ENCODE measurements at regions not wholly inside any gene's neighbourhood (a gene's known extent, or its start where the extent isn't known, plus 50 kb on each side); places are given as distances from the start of the nearest gene placed in this dataset.

DNA sequence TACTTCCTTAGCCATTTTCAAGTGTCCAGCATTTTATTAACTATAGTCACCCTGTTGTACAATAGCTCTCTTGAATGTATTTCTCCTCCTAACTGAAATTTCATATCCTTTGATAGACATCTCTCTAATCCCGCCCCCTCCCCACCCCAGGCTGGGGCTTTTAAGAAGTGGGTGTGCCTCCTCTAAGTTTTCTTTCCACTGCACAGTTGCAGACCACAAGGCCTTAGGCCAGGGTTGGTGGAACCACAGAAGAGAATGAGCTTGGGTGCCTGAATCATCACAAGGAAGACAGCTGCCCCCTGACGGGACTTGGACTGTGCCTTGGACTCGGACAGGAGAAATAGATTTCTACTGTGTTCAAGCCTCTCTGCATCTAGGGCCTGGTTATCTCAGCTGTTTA, 193.4 kb downstream of the HAUS1 start:
- peak in 1 of 2 donors; percentile 12 for DNase-seq

DNA sequence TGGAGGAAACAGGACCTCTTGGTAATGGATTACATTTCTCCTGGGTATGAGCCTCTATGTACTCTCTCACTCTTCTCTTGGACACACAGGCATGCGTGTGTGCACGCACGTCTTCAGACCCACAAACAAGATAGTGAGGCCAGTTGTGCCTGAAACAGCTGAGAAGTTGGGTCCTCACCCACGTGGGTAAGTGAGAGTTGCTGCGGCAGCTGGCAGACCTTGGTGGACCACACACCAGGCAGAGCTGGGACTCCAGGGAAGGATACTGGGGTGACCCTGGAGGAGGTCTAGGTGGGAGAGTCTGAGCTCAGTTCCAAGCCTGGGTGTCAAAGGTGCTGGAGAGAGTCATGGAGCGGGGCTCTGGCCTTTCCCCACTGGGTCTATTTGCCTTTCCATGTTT, 194.3 kb downstream of the HAUS1 start:
- DNase-seq = no peak

DNA sequence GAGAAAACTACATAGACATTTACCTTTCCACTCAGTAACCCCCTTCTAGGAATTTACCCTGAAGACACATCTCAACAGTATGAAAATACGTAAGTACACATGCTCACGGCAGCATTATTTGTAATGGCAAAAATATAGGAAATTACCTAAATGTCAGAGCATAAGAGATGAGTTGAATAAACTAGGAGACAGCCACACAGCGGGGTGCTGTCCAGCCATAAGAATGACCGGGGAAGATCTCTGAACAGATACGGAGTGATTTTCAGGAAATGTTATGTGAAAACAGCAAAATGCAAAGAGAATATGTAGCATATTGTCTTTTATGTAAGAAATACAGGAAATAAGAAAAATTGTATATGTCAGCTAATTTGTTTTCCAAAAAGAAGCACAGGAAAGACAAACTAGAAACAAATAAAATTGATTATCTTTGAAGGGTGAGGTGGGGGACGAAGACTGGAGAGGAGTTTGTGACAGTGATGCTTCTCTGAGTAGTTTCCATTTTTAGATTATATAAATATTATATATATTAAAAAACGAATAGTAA, 195.4 kb downstream of the HAUS1 start:
- DNase-seq = no peak

DNA sequence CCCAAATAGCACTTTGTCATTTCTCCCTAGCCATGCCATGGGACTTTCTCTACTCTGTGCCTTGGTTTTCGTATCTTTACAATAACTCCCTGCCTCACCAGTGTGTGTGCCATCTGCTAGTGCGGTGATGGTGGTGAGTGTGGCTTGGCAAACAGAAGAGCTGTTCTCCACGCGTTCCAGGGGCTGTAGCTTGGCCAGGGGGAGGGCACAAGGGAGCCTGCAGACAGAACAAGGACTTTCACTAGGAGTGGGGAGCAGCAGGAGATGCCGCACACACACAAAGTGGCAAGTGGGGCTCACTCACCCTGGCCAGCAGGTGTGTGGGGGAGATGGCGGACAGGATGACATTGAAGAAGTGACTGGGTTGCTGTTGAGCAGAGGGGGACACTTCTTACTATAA, 196.9 kb downstream of the HAUS1 start:
- no peak for DNase-seq

DNA sequence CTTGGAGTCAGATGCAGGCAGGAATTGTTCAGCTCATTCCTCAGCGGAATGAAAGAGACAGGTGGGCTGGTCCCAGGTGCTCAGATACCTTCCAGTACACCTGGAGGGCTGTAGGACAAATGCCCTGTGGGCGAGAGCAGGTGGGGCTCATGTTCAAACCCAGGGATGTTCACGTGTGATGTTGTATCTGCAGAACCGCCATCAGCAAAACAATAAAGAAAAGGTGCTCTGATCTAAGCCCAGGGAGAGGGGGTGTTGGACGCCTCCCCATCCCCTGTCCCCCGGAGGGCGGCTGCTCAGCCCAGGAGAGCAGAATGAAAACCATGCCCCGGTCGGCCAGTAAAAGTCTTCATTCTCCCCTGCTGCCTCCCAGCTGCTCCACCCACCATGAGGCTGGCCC, 197.4 kb downstream of the HAUS1 start:
- DNase-seq = no peak

DNA sequence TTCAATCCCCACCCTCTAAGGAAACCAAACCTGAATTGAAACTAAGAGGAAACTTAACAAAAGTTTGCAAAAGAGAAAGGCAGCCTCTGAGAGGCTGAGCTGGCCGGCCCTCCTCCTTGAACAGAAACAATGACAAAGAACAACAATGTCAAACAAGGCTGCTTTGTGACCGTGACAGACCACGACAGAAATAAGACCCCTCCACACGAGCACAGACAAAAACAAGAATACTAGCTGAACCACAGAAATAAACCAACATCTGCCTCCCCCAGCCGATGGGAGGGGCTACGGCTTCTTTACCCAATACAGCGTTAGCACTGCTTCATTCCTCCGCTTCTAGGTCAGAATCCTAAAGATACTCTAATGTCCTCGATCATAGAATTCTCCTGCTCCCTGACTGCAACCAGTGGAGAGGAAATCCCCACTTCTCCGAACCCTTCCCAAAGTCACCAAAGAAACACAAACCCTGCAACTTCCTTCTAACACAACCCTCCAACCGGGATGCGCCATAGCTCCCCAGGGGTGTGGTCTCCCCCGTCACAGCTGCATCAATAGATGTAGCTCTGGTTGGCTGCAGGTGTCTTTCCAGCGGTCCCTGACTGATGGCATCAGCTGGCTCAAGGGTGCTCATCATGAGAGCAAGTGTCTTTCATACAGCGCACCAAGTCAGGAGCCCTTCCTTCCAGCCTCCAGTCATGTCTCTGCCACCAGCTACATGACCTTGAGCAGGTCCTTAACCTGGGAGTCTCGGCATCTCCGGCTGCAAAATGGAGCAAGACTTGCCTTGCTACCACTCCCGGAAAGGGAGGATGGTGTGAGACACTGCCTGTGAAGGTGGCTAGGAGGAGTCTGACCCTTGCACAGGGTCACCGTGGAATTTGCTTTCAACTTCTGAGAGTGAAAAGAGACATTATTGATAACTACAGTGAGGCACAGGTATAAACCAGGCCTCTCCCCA, 198.6 kb downstream of the HAUS1 start:
- DNase-seq = no peak

DNA sequence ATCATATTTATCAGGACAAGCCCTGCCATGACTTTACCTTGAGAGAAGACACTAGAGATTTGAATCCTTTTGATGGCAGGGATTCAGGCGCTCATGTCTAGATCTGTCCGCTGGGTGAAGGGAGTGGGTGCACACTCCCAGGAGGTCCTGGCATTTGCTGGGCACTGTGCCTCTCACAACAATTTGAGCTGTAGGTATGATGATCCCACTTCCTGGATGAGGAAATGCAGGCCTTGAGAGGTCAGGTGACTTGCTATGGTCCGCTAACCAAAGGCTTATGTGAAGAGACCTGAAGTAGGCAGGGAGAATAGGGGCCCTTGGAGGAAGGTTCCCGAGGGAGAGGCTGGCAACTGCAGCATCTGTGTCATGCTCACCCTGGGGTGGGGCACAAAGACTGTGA, 206.1 kb downstream of the HAUS1 start:
- no peak for DNase-seq

DNA sequence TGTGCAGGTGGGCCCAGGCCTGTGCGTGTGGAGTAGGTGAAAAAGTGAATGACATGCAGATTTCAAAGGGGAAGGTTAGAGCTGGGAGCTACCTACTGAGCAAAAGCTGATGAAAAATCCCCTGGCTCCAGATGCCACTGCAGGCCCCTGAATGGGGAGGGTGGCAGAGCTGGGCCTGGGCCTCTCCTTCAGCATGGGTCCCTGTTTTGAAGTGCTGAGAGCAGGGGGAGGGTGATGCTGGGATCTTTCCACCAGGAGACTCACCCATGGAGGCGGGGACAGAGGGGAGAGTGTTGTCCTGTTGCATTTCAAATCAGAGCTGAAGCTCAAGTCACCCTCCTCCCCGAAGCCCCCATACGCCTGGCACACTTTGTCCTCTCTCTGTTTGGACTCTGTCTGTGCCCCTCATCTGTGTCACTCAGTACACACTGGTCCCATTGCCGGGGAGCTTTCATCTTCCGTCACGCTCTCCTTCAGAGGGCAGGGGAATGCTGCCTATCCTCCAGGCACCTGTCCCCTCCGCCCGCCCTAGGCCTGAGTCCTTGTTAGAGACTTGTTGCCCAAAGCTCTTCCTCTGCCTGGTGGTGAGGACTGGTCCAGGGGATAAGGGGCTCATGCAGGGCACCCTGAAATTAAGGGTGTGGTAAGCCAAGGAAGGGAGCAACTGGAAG, 206.6 kb downstream of the HAUS1 start:
- no peak for DNase-seq

DNA sequence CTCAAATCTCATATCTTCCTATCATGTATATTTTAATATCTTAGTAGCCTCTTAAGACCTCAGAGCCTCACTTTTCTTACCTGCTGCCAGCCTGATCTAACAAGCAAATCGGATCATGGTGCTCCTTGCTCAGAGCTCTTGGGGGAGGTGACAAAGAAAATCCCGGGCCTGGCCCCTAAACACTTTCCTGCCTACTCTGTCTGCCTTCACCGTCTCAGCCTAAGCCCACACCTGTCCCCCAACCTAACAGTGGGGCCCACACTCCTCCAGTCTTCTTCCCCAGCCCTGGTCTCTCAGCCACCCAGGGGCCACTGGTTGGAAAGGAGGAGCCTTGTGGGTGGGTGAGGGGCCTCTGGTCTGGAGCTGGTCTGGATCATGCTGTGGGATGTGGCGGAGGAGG, 207.3 kb downstream of the HAUS1 start:
- no peak for DNase-seq

DNA sequence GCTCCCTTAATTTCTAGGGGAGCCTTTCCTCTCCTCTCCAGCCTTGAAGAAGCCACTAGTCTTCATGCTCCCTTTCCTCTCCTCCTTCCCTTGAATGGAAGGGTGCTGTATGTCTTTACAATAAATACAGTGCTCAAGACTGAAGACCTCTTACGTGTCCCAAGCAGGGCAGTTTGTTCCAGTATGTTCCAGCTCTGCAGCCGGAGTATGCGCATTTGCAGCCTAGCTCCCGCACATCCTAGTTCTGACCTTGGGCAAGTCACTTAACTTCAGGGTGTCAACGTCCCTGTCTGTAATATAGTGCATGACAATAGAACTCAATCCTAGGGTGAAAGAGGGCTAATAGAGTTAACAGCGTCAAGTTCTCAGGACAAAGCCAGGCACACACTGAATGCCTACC, 208.0 kb downstream of the HAUS1 start:
- DNase-seq = no peak

DNA sequence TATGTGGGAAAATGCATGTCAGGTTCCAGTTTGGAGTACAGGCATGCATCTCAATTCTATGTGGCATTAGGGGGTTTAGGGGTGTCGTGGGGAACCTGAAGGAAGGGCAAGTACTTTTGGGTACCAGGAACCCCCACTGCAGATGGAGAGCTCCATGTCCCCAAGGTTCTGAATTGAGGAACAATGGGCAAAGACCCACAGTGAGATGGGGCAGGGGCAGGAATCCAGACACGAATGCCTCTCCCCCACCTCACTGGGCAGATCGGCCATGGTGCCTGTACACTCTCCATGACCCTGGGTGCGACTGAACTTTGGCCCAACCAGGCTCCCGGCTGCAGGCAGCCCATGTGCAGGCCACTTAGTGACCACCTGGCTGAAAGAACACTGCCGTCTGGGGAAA, 209.3 kb downstream of the HAUS1 start:
- no peak for DNase-seq

DNA sequence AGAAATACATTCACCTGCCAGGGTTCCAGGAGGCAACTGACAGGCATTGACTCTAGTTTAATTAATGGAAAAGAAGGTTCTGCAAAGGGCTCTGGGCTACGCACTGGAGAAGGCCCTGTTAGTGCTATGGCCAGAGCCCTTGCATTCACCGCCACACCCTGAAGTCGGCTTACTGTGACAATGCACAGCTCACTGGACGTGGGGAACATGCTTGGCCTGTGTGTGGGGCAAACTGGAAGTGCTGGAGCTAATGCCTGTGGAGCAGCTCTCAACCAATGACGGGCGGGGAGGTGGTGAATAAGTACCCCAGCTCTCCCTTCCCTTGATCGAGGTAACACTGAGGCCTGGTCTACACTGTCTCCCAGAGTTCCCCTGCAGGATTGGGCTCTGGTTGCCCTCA, 209.8 kb downstream of the HAUS1 start:
- DNase-seq = no peak

DNA sequence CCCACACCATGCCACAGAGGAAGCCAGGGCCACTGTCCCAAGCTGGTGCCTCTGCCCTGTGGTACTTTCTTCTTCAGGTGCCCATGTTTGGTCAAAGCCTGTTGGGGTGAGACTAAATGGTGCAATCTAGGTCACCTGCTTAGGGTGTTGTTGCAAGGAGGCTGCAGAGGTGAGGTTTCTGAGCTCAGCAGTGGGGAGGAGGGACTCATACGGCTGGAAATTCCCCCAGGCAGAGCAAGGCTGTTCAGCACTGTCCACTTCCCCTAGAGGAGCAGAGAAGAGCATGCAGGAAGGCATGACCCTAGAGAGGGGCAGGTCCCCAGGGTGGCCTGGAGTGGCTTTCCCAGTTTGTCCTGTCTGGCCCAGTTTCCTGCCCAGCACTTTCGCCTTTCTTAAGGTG, 211.0 kb downstream of the HAUS1 start:
- no peak for DNase-seq

DNA sequence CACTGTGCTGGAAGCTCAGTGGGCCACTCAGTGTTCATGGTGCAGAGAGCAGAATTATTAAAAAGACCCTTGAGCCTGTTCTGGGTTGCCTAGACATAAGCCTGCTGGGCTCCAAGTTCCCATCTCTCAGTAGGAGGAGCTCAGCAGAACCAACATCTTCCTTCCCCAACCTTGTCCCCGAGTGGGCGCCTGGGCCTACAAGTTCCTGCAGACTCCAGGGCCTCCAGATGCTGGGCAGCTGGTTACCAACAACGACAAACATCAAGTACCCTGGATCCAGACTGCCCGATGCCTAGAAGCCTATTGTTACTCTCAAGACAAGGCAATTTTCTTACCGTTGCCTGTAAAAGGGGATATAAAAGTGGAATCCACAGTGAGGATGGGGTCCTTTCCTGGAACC, 214.2 kb downstream of the HAUS1 start:
- no peak for DNase-seq

DNA sequence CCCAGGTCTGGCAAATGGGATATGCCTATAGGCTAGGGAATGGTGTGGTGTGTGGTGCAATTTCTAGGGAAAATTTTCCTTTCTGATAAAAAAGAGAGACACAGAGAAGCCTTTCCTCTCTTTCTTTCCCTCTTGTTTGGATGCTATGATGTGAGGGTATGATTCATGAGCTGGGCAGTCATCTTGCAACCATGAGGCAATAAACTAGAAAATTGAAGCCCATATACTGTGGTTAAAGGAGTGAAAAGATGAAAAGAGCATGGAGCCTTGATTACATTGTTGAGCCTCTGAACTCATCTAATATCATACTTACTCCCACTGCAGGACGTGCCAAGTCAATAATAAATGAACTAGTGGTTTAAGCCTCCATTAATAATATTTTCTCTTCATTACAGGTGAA, 215.6 kb downstream of the HAUS1 start:
- DNase-seq = no peak

DNA sequence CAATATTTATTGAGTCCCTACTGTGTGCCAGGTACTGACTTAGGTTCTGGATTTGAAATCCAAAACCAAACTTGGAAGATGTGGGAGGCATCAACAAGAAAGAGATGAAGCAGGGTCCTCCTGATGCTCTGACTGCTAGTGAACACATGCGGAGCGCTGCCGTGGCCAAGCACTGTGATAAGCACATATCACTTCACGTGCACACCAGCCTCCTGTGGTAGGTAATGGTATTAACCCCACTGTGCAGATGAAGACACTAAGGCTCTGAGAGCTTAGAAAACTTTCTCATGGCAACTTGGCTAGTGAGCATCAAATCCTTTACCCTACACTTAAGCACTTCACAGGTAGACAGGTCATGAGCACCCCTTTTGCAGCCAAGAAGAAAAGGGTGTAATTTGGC, 216.1 kb downstream of the HAUS1 start:
- no peak for DNase-seq

DNA sequence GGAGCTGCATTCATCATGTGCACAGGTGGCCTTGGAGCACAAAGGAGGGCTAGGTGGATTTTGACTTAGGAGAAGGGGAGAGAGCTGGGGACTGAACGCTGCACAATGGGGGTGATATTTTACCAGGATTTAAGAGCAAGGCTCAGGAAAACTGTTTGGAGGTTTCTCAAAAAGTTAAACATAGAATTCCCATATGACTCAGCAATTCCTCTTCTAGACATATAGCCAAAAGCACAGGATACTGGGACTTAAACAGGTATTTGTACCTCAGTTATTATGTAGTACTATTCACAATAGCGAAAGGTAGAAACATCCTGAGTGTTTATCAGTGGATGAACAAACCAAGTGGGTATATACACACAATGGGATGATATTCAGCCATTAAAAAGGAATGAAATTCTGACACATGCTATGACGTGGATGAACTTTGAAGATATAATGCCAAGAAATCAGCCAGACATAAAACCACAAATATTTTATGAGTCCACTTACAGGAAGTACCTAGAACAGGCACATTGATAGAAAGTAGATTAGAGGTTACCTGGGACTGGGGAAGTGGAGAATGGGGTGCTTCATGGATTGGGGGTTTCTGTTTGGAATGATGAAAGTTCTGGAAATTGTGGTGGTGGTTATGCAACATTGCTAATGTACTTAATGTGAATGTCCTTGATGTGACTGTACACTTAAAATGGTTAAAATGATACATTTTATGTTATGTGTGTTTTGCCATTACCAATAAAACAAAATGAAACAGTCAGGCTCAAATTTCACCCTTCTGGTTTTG, 216.9 kb downstream of the HAUS1 start:
- no peak for DNase-seq

DNA sequence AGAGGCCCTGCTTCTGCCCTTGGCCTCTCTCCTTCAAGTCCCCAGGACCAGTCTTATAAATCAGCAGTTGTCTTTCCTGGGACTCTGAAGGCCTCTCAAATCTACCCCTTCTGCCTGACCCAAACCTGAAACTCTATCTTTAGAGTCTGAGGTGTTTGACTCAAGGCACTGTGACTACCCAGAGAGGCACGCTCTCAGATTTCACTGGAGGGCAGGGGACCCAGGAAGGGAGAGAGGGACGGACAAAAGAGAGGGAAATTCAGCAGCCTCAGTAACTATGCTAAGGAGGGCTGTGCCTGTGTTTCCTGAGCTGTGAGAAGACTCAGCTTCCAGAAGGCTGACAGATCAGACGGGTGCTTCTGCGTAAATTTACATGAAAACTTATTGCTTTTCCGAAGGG, 217.8 kb downstream of the HAUS1 start:
- no peak for DNase-seq

DNA sequence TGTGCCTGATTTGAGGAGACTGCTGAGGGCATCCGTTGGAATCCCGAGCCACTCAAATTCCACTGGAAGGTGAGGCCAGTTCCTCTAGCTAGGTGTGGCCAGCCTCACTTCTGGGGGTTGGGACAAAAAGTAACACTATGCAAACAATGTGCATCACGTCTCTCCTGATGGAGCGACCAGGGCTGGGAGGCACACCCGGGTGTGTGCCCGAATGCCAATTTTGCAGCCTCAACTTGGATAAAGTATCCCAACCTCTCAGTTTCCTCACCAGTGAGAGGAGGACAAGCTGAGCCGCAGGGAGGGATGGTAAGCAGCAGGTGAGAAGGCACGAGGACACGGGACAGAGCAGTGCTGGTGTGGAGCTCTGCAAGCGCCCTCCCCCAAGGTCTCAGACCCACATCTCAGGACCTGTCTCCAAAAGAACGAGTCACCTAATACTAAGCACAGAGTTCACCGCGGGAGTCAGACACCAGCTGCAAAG, 218.3 kb downstream of the HAUS1 start:
- DNase-seq = no peak

DNA sequence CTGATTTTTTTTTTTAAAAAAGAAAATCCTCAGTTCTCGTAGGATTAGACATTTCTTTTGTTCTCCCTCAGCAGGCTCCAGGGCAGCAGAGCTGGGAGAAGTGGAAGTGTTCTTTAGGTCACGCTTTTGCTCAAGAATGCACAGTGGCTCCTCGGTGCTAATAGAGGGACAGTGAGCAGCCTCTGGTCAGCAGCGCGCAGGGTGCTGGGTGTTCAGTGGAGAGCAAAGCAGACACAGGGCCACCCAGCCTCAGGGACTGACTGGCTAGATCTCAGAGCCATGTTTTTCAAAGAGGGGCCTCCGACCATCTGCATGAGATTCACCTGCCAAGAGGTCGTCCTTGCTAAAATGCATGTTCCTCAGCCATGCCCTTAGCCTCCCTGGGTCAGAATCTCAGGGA, 218.8 kb downstream of the HAUS1 start:
- DNase-seq = no peak

DNA sequence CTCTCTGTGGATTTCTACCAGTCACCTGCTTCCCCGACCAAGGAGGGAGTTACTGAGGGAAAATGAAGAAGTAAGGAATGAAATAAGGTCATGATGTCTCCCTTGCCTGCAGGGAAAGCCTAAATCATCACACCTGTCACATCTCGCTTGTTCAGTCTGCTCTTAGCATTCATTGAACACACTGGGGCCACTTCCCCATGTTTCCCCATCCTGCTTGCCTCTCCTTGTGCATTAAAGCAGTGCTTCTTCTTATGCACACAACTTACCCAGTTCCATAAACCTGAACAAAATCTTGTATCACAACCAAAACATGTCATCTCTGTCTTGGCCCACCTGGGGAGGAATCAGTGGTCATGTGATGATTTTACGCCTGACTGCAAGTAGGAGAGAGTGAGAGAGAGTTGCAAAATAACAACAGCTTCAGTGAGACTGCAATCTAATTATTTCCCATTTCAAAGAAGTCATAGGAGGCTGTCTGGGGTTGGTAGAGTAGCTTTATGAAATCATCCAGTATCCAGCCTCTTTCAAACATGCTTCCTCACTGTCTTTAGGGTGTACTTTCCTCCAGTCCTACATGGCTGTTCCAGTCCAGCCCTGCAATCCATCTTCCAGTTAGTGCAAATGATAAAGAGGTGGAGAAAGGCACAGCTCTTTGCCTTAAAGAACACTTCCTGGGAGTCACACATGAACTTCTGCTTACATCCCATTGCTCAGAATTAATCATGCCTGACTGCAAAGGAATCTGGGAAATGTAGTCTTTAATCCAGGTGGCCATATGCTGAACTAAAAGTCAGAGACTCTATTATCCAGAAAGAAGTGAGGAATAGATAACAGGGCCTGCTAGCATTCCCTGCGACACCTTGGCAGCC, 220.1 kb downstream of the HAUS1 start:
- no peak for DNase-seq

DNA sequence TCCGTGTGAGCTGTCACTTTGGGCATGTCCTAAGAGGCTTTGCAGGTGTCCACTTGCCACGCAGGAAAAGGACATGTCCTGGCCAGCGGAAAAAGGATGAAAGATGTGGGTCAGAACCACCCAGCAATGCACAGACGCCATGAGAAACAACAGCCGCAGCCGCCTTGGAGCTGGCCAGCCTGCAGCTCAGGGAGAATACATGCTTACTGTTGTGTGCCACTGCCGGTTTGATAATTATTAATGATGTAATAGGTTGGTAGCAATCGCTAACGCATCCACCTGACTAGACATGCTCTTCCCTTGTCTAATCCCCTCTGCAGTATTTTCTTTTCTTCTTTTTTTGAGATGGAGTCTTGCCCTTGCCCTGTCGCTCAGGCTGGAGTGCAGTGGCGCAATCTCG, 221.7 kb downstream of the HAUS1 start:
- DNase-seq = no peak
